B cell (primary cell): ENCODE measurements at regions not wholly inside any gene's neighbourhood (a gene's known extent, or its start where the extent isn't known, plus 50 kb on each side); places are given as distances from the start of the nearest gene placed in this dataset.

ENCODE experiments used
- ATAC-seq: fragments of 200-7000 bp; cut with Tn5 transposase; one replicate; pipeline ENCODE4 v1.10.0; 2021; ENCODE audit warnings: low read depth, mild to moderate bottlenecking, moderate number of reproducible peaks, moderate library complexity
- CTCF ChIA-PET: fragments of 350-600 bp; sonication (Branson Sonifier 250); formaldehyde crosslinking; loops from one replicate; lab custom pipeline; 2021; ENCODE audit warnings: antibody characterized with exemption, inconsistent platforms; lab: Charles Lee
- POLR2A ChIA-PET: fragments of 350-600 bp; sonication (Branson Sonifier 250); formaldehyde crosslinking; loops from one replicate; lab custom pipeline; 2021; ENCODE audit warnings: antibody characterized with exemption; lab: Charles Lee
- DNase-seq: peaks from one replicate; pipeline ENCODE4 v3.0.0; 2013
- H2AFZ ChIP-seq: 2 replicates; pipeline ENCODE4 v1.6.1; 2012; ENCODE audit warnings: mild to moderate bottlenecking, low read depth, low read length; ENCODE audit not compliant: insufficient read depth, poor library complexity, severe bottlenecking
- H3K27ac ChIP-seq, 2 donors: 1 replicate in 1 of 2; 2 replicates in 1 of 2; pipeline ENCODE4 v1.5.1; 2012 to 2013; ENCODE audit warnings: low read length in 2 of 2, mild to moderate bottlenecking in 2 of 2, moderate library complexity in 1 of 2
- H3K27me3 ChIP-seq, 4 experiments: fragments of 200-600 bp in 1 of 4; sonication (generic) in 1 of 4; replicated peaks in 1 of 4; 1 replicate in 2 of 4; 2 replicates in 2 of 4; pipeline versions ENCODE4 v1.6.1 to v1.7.0; 2013 to 2016; ENCODE audit warnings: low read length in 3 of 4, mild to moderate bottlenecking in 2 of 4, mixed read lengths in 1 of 4, moderate library complexity in 1 of 4; ENCODE audit not compliant: insufficient read depth in 4 of 4, control insufficient read depth in 3 of 4; ENCODE audit errors: control extremely low read depth in 1 of 4
- H3K36me3 ChIP-seq, 2 experiments: replicated peaks in 1 of 2; 1 replicate in 1 of 2; 2 replicates in 1 of 2; pipeline versions ENCODE4 v1.6.1 to v1.7.1; 2013; ENCODE audit warnings: low read length in 1 of 2; ENCODE audit not compliant: insufficient read depth in 2 of 2, control insufficient read depth in 1 of 2; ENCODE audit errors: control extremely low read depth in 1 of 2, extremely low read depth in 1 of 2
- H3K4me1 ChIP-seq, 2 donors: fragments of 200-600 bp in 1 of 2; sonication (generic) in 1 of 2; 1 replicate in 1 of 2; 2 replicates in 1 of 2; pipeline versions ENCODE4 v1.5.1 to v1.6.1; 2013 to 2017; ENCODE audit warnings: low read length in 2 of 2; ENCODE audit not compliant: control insufficient read depth in 2 of 2, insufficient read depth in 2 of 2
- H3K4me2 ChIP-seq: replicated peaks from 2 replicates; pipeline ENCODE3; 2012; ENCODE audit warnings: mild to moderate bottlenecking, low read depth, low read length; ENCODE audit not compliant: poor library complexity, severe bottlenecking
- H3K4me3 ChIP-seq, 5 experiments: fragments of 200-600 bp in 1 of 5; sonication (generic) in 1 of 5; 1 replicate in 3 of 5; 2 replicates in 2 of 5; pipeline versions ENCODE4 v1.5.1 to v1.7.0; 2011 to 2016; ENCODE audit warnings: low read length in 4 of 5, mild to moderate bottlenecking in 4 of 5, low read depth in 2 of 5, control low read depth in 1 of 5, moderate library complexity in 1 of 5; ENCODE audit not compliant: insufficient read depth in 1 of 5; ENCODE audit errors: control extremely low read depth in 1 of 5, extremely low read depth in 1 of 5
- H3K79me2 ChIP-seq: fragments of 200-600 bp; sonication (generic); one replicate; pipeline ENCODE4 v1.6.0; 2016; ENCODE audit warnings: low read length; ENCODE audit not compliant: control insufficient read depth, insufficient read depth
- H3K9ac ChIP-seq: fragments of 200-600 bp; sonication (generic); 2 replicates; pipeline ENCODE4 v1.6.1; 2017; ENCODE audit warnings: mild to moderate bottlenecking, low read length, moderate library complexity
- H3K9me3 ChIP-seq, 3 donors: one replicate each; pipeline versions ENCODE4 v1.6.1 to v1.7.1; 2013; ENCODE audit warnings: low read length in 2 of 3; ENCODE audit not compliant: control insufficient read depth in 2 of 3, insufficient read depth in 1 of 3; ENCODE audit errors: control extremely low read depth in 1 of 3
- H4K20me1 ChIP-seq: 2 replicates; pipeline ENCODE4 v1.6.0; 2012; ENCODE audit warnings: mild to moderate bottlenecking, low read length; ENCODE audit not compliant: insufficient read depth, control insufficient read depth, poor library complexity, severe bottlenecking
- H3K27ac Mint-ChIP-seq: one replicate; pipeline ENCODE4 v1.8.0; 2021; ENCODE audit warnings: mixed read lengths
- H3K27me3 Mint-ChIP-seq: one replicate; pipeline ENCODE4 v1.8.0; 2021; ENCODE audit warnings: mixed read lengths
- H3K4me1 Mint-ChIP-seq: one replicate; pipeline ENCODE4 v1.8.0; 2021; ENCODE audit warnings: mixed read lengths
- H3K4me3 Mint-ChIP-seq: one replicate; pipeline ENCODE4 v1.8.0; 2021; ENCODE audit warnings: mixed read lengths
- H3K9me3 Mint-ChIP-seq: one replicate; pipeline ENCODE4 v1.8.0; 2022; ENCODE audit warnings: mixed read lengths; ENCODE audit not compliant: insufficient read depth
- EZH2 ChIP-seq: IDR thresholded peaks from 2 replicates; pipeline ENCODE4 v1.6.1; 2012; ENCODE audit warnings: borderline replicate concordance, low read depth, mild to moderate bottlenecking, moderate library complexity, low read length; ENCODE audit not compliant: insufficient read depth, poor library complexity, severe bottlenecking
- WGBS: methylation state at CpG from one replicate; pipeline ENCODE4 v1.1.5; 2013; ENCODE audit warnings: missing lambda C conversion rate; ENCODE audit not compliant: insufficient coverage; 5-methylcytosine and 5-hydroxymethylcytosine counted together
- intact Hi-C: fragments of 100-400 bp; cut with micrococcal nuclease; formaldehyde crosslinking; loops from one replicate; pipeline ENCODE4 v1.10.0; 2022
- TF ChIP-seq, protein P1 (sequence below): fragments of 200-600 bp; IDR thresholded peaks from one replicate; pipeline ENCODE4 v1.8.0; 2022; ENCODE audit warnings: antibody characterized with exemption, mild to moderate bottlenecking

DNA sequence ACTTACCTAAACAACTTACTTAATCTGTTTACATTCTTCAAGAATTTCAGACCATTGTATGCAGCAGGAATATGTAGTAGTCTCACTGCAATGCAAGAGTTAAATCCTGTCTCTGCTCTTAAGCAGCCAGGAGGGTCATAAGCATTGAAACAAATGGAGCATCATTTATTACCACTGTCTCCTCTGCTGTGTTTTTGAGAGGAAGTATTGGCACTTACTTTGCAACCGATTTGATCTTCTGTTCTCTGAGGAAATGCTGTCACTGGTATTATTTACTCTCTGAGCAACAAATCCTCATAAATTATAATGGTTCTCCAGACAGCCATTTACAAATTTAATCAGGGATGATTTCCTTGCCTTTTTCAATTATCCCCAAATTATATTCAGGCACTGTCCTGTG, 1367.1 kb downstream of the STIM2 start:
- Histone ChIP-seq H3K36me3 (no peaks in the 10 kb centered on the region), H3K4me2 (no peak overlapping the region), H3K4me1 (no peaks in the 10 kb centered on the region), H4K20me1 (no peaks in the 10 kb centered on the region), H3K9ac (no peak overlapping the region), H3K9me3 (no peaks in the 10 kb centered on the region), H3K79me2 (no peaks in the 10 kb centered on the region), H3K27me3 (no peaks in the 10 kb centered on the region), H3K27ac (no peak overlapping the region), H2AFZ (no peak overlapping the region), H3K4me3 (no peak overlapping the region)
- DNase-seq (no peak), ATAC-seq (no peak)
- ChIA-PET POLR2A (no interaction called here), CTCF (no interaction called here)
- intact Hi-C loops = no loop called here
- Mint-ChIP-seq H3K27ac (no peak overlapping the region), H3K4me3 (no peak overlapping the region), H3K9me3 (no peaks in the 10 kb centered on the region), H3K4me1 (no peaks in the 10 kb centered on the region), H3K27me3 (no peaks in the 10 kb centered on the region)
- 13% methylated on average over 1 of the region's 1 CpG for WGBS
- TF ChIP-seq EZH2 = no peak
- TF ChIP-seq, protein P1, sequence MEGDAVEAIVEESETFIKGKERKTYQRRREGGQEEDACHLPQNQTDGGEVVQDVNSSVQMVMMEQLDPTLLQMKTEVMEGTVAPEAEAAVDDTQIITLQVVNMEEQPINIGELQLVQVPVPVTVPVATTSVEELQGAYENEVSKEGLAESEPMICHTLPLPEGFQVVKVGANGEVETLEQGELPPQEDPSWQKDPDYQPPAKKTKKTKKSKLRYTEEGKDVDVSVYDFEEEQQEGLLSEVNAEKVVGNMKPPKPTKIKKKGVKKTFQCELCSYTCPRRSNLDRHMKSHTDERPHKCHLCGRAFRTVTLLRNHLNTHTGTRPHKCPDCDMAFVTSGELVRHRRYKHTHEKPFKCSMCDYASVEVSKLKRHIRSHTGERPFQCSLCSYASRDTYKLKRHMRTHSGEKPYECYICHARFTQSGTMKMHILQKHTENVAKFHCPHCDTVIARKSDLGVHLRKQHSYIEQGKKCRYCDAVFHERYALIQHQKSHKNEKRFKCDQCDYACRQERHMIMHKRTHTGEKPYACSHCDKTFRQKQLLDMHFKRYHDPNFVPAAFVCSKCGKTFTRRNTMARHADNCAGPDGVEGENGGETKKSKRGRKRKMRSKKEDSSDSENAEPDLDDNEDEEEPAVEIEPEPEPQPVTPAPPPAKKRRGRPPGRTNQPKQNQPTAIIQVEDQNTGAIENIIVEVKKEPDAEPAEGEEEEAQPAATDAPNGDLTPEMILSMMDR = no peak

DNA sequence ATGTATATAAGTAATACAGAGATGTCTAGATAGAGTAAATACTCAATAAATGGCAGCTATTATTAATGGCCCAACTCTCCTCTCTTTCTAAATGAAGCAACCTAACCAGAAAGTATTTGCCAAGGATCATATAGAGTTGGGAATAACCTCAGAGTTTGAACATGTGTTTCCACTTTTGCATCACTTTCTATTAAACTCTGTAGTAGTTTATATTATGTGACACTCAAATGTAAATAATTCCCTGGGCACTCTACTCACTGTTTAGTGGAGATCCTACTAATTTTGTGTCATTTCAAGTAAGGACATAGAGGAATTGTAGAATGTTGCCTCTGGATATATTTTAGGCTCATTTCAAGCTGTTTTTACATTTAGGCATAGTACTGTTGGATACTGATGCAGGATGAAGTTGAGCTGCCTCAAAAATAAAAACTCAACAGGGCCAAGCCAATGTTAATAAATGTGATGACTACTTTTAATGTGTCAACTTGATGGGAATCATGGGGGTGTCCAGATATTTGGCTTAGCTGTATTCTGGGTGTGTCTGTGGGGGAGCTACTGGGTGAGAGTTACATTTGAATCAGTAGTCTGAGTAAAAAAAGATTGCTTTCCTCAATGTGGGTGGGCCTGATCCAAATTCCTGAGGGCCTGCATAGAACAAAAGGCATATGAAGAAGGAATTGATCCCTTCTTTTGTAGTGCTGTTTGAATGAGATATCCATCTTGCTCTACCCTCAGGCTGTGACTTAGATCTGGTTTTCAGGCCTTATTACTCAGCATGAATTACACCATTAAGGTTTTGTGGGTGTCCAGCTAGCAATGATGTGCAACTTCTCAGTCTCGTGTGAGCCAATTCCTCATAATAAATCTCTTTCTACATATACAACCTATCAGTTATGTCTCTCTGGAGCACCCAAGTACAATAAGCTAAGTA, 1368.2 kb downstream of the STIM2 start:
- Mint-ChIP-seq H3K27ac (no peak overlapping the region), H3K4me1 (no peaks in the 10 kb centered on the region), H3K4me3 (no peak overlapping the region), H3K27me3 (no peaks in the 10 kb centered on the region), H3K9me3 (no peaks in the 10 kb centered on the region)
- intact Hi-C loops = no loop called here
- DNase-seq (no peak), ATAC-seq (no peak)
- CTCF ChIA-PET = no interaction called here
- Histone ChIP-seq H4K20me1 (no peaks in the 10 kb centered on the region), H3K36me3 (no peaks in the 10 kb centered on the region), H3K9ac (no peak overlapping the region), H3K4me3 (no peak overlapping the region), H3K4me2 (no peak overlapping the region), H3K27me3 (no peaks in the 10 kb centered on the region), H3K4me1 (no peaks in the 10 kb centered on the region), H3K9me3 (no peaks in the 10 kb centered on the region), H3K79me2 (no peaks in the 10 kb centered on the region), H3K27ac (no peak overlapping the region), H2AFZ (no peak overlapping the region)
- TF ChIP-seq, protein P1 = no peak
- no CpG with 5 or more reads among the region's 1 CpG for WGBS
- POLR2A ChIA-PET = no interaction called here
